GM12892 (cell line): ENCODE measurements at regions not wholly inside any gene's neighbourhood (a gene's known extent, or its start where the extent isn't known, plus 50 kb on each side); places are given as distances from the start of the nearest gene placed in this dataset.

Source experiments
- POLR2A ChIP-seq: IDR thresholded peaks from 2 replicates; pipeline ENCODE4 v1.6.1; 2011; ENCODE audit warnings: low read depth, low read length, control low read depth
- TAF1 ChIP-seq: IDR thresholded peaks from 2 replicates; pipeline ENCODE4 v1.6.1; 2011; ENCODE audit warnings: low read depth, mild to moderate bottlenecking, control low read depth, low read length, borderline replicate concordance

DNA sequence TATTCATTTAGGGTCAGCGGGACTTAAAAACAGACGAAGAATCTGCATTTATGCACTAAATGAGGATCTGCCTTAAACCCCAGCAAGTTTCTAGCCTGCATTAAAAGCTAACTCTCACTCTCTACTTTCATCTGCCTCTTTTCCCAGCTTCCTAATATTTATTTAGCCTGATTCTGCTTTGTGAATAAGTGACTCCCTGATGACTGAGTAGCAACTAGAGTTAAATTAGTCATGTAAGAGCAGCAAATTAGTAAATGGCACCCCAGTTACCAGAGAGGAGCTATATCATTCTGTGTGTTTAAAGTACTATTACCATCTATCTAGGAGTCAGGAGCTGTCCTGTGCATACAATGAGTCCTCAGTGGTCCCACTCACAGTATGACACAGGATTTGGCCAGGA lies 391.0 kb upstream of the RORA start:
- no peak for TF ChIP-seq POLR2A
- TF ChIP-seq TAF1: no peak
